Activated naive CD4-positive, alpha-beta T cell treated with anti-CD3 and anti-CD28 coated beads, Interleukin-2, amount 10 ng/mL, durations not matched to agents 7 days and 5 days (primary cell): ENCODE measurements at regions not wholly inside any gene's neighbourhood (a gene's known extent, or its start where the extent isn't known, plus 50 kb on each side); places are given as distances from the start of the nearest gene placed in this dataset.

Source experiments
- CTCF ChIA-PET: fragments of 350-600 bp; sonication (Branson Sonifier 250); formaldehyde crosslinking; loops from one replicate; lab custom pipeline; 2021; ENCODE audit warnings: antibody characterized with exemption; lab: Charles Lee
- DNase-seq: peaks from one replicate; pipeline ENCODE4 v3.0.0-alpha.2; 2020
- H3K27ac Mint-ChIP-seq: one replicate; pipeline ENCODE4 v1.8.0; 2021; ENCODE audit warnings: mild to moderate bottlenecking, moderate library complexity, mixed read lengths
- H3K27me3 Mint-ChIP-seq: one replicate; pipeline ENCODE4 v1.8.0; 2021; ENCODE audit warnings: mild to moderate bottlenecking, mixed read lengths
- H3K36me3 Mint-ChIP-seq: one replicate; pipeline ENCODE4 v1.8.0; 2021; ENCODE audit warnings: mixed read lengths
- H3K4me1 Mint-ChIP-seq: one replicate; pipeline ENCODE4 v1.8.0; 2021; ENCODE audit warnings: mixed read lengths
- H3K4me3 Mint-ChIP-seq: one replicate; pipeline ENCODE4 v1.8.0; 2021; ENCODE audit warnings: mild to moderate bottlenecking, moderate library complexity, mixed read lengths
- H3K9me3 Mint-ChIP-seq: one replicate; pipeline ENCODE4 v1.8.0; 2021; ENCODE audit warnings: mixed read lengths

GRCh38 chr18:41324934-41325333 is 630.1 kb upstream of the PIK3C3 start:
- Mint-ChIP-seq H3K27me3 (no peaks in the 10 kb centered on the region), H3K4me1 (no peaks in the 10 kb centered on the region), H3K27ac (no peak overlapping the region), H3K4me3 (no peak overlapping the region), H3K9me3 (peaks cover 13% of the 10 kb centered on the region), H3K36me3 (no peaks in the 10 kb centered on the region)
- CTCF ChIA-PET: no interaction called here
- DNase-seq: no peak

GRCh38 chr18:41324020-41324791 is 630.8 kb upstream of the PIK3C3 start:
- Mint-ChIP-seq H3K4me3 (no peak overlapping the region), H3K4me1 (no peaks in the 10 kb centered on the region), H3K27ac (no peak overlapping the region), H3K9me3 (peaks cover 8% of the 10 kb centered on the region), H3K27me3 (no peaks in the 10 kb centered on the region), H3K36me3 (no peaks in the 10 kb centered on the region)
- no peak for DNase-seq
- CTCF ChIA-PET: no interaction called here

- H3K4me3 Mint-ChIP-seq: no peak overlapping the region
- H3K4me1 Mint-ChIP-seq: no peaks in the 10 kb centered on the region
- CTCF ChIA-PET: no interaction called here
- no peak overlapping the region for H3K27ac Mint-ChIP-seq
- DNase-seq: no peak
- no peaks in the 10 kb centered on the region for H3K36me3 Mint-ChIP-seq
- no peaks in the 10 kb centered on the region for H3K27me3 Mint-ChIP-seq
- H3K9me3 Mint-ChIP-seq: peaks cover 6% of the 10 kb centered on the region
Observed at GRCh38 chr18:41323044-41323443, 632.0 kb upstream of the PIK3C3 start.

- DNase-seq: no peak
- Mint-ChIP-seq H3K4me3 (no peak overlapping the region), H3K4me1 (no peaks in the 10 kb centered on the region), H3K9me3 (peaks cover 4% of the 10 kb centered on the region), H3K27me3 (no peaks in the 10 kb centered on the region), H3K36me3 (no peaks in the 10 kb centered on the region), H3K27ac (no peak overlapping the region)
- CTCF ChIA-PET: no interaction called here
Observed at GRCh38 chr18:41320100-41320499, 634.9 kb upstream of the PIK3C3 start.

- no peak for DNase-seq
- Mint-ChIP-seq H3K27me3 (no peaks in the 10 kb centered on the region), H3K36me3 (no peaks in the 10 kb centered on the region), H3K9me3 (peaks cover 4% of the 10 kb centered on the region), H3K4me1 (no peaks in the 10 kb centered on the region), H3K4me3 (no peak overlapping the region), H3K27ac (no peak overlapping the region)
- CTCF ChIA-PET: no interaction called here
Observed at GRCh38 chr18:41315134-41315533, 639.9 kb upstream of the PIK3C3 start.

- H3K9me3 Mint-ChIP-seq: peaks cover 2% of the 10 kb centered on the region
Observed at GRCh38 chr18:41311571-41312547, 643.2 kb upstream of the PIK3C3 start.

GRCh38 chr18:41297740-41298139 is 657.3 kb upstream of the PIK3C3 start:
- H3K27ac Mint-ChIP-seq: no peak overlapping the region
- CTCF ChIA-PET: no interaction called here
- no peaks in the 10 kb centered on the region for H3K4me1 Mint-ChIP-seq
- H3K4me3 Mint-ChIP-seq: no peak overlapping the region
- peaks cover 7% of the 10 kb centered on the region for H3K9me3 Mint-ChIP-seq
- DNase-seq: no peak
- no peaks in the 10 kb centered on the region for H3K27me3 Mint-ChIP-seq
- H3K36me3 Mint-ChIP-seq: no peaks in the 10 kb centered on the region

More at GRCh38 chr18:41311571-41312547, 643.2 kb upstream of the PIK3C3 start:
- H3K4me1 Mint-ChIP-seq: no peaks in the 10 kb centered on the region
- CTCF ChIA-PET: no interaction called here
- no peak overlapping the region for H3K4me3 Mint-ChIP-seq
- no peaks in the 10 kb centered on the region for H3K36me3 Mint-ChIP-seq
- no peaks in the 10 kb centered on the region for H3K27me3 Mint-ChIP-seq
- no peak for DNase-seq
- H3K27ac Mint-ChIP-seq: no peak overlapping the region

GRCh38 chr18:41269294-41269693 is 685.7 kb upstream of the PIK3C3 start:
- no peak overlapping the region for H3K4me3 Mint-ChIP-seq
- peaks cover 5% of the 10 kb centered on the region for H3K9me3 Mint-ChIP-seq
- no peak overlapping the region for H3K27ac Mint-ChIP-seq
- no peaks in the 10 kb centered on the region for H3K36me3 Mint-ChIP-seq
- CTCF ChIA-PET: no interaction called here
- no peak for DNase-seq
- no peaks in the 10 kb centered on the region for H3K27me3 Mint-ChIP-seq
- H3K4me1 Mint-ChIP-seq: no peaks in the 10 kb centered on the region

GRCh38 chr18:41268271-41268670 is 686.8 kb upstream of the PIK3C3 start:
- DNase-seq: no peak
- H3K27ac Mint-ChIP-seq: no peak overlapping the region
- no peak overlapping the region for H3K4me3 Mint-ChIP-seq
- peaks cover 5% of the 10 kb centered on the region for H3K9me3 Mint-ChIP-seq
- CTCF ChIA-PET: no interaction called here
- H3K27me3 Mint-ChIP-seq: no peaks in the 10 kb centered on the region
- H3K4me1 Mint-ChIP-seq: no peaks in the 10 kb centered on the region
- no peaks in the 10 kb centered on the region for H3K36me3 Mint-ChIP-seq

- H3K4me3 Mint-ChIP-seq: no peak overlapping the region
- no peak for DNase-seq
- H3K36me3 Mint-ChIP-seq: no peaks in the 10 kb centered on the region
- no peaks in the 10 kb centered on the region for H3K27me3 Mint-ChIP-seq
- no peaks in the 10 kb centered on the region for H3K4me1 Mint-ChIP-seq
- H3K9me3 Mint-ChIP-seq: peaks cover 6% of the 10 kb centered on the region
- CTCF ChIA-PET: no interaction called here
- no peak overlapping the region for H3K27ac Mint-ChIP-seq
Observed at GRCh38 chr18:41266616-41267015, 688.4 kb upstream of the PIK3C3 start.

- H3K36me3 Mint-ChIP-seq: no peaks in the 10 kb centered on the region
- no peak overlapping the region for H3K4me3 Mint-ChIP-seq
- DNase-seq: no peak
- CTCF ChIA-PET: no interaction called here
- no peak overlapping the region for H3K27ac Mint-ChIP-seq
- no peaks in the 10 kb centered on the region for H3K4me1 Mint-ChIP-seq
- H3K27me3 Mint-ChIP-seq: no peaks in the 10 kb centered on the region
- H3K9me3 Mint-ChIP-seq: peaks cover 6% of the 10 kb centered on the region
Observed at GRCh38 chr18:41266204-41266603, 688.8 kb upstream of the PIK3C3 start.

- no peak for DNase-seq
- CTCF ChIA-PET: no interaction called here
- H3K9me3 Mint-ChIP-seq: peaks cover 4% of the 10 kb centered on the region
- no peaks in the 10 kb centered on the region for H3K36me3 Mint-ChIP-seq
- no peaks in the 10 kb centered on the region for H3K4me1 Mint-ChIP-seq
- H3K27me3 Mint-ChIP-seq: no peaks in the 10 kb centered on the region
- no peak overlapping the region for H3K4me3 Mint-ChIP-seq
- no peak overlapping the region for H3K27ac Mint-ChIP-seq
Observed at GRCh38 chr18:41265047-41265446, 690.0 kb upstream of the PIK3C3 start.

- Mint-ChIP-seq H3K4me3 (no peak overlapping the region), H3K9me3 (peaks cover 7% of the 10 kb centered on the region), H3K36me3 (no peaks in the 10 kb centered on the region), H3K27ac (no peak overlapping the region), H3K27me3 (no peaks in the 10 kb centered on the region), H3K4me1 (no peaks in the 10 kb centered on the region)
- DNase-seq: no peak
- CTCF ChIA-PET: interaction anchor here (0.5 kb wide), 1 partner anchor 110 kb away, joined by 3 read pairs; no protein-coding TSS in a partner anchor
Observed at GRCh38 chr18:41263956-41264355, 691.1 kb upstream of the PIK3C3 start.

- H3K27ac Mint-ChIP-seq: no peak overlapping the region
Observed at GRCh38 chr18:41262688-41263087, 692.3 kb upstream of the PIK3C3 start.

More at GRCh38 chr18:41262688-41263087, 692.3 kb upstream of the PIK3C3 start:
- CTCF ChIA-PET: no interaction called here
- H3K4me3 Mint-ChIP-seq: no peak overlapping the region
- no peaks in the 10 kb centered on the region for H3K27me3 Mint-ChIP-seq
- no peaks in the 10 kb centered on the region for H3K4me1 Mint-ChIP-seq
- H3K9me3 Mint-ChIP-seq: peaks cover 7% of the 10 kb centered on the region
- H3K36me3 Mint-ChIP-seq: no peaks in the 10 kb centered on the region
- no peak for DNase-seq
